AG04450 (cell line): ENCODE measurements at regions not wholly inside any gene's neighbourhood (a gene's known extent, or its start where the extent isn't known, plus 50 kb on each side); places are given as distances from the start of the nearest gene placed in this dataset.

ENCODE experiments used
- CTCF ChIA-PET: fragments of 300-600, 350-600 bp; formaldehyde crosslinking; extraction: SDS; loops from one replicate; lab custom pipeline; 2022; ENCODE audit warnings: antibody characterized with exemption, inconsistent platforms; lab: Charles Lee
- POLR2A ChIA-PET: fragments of 350-600 bp; formaldehyde crosslinking; extraction: SDS; loops from one replicate; lab custom pipeline; 2021; ENCODE audit warnings: antibody characterized with exemption, inconsistent platforms; lab: Yijun Ruan, JAX
- DNase-seq: peaks from one replicate; pipeline ENCODE4 v3.0.0-alpha.2; 2011; ENCODE audit warnings: low read depth, low spot score
- H3K27ac ChIP-seq: one replicate; pipeline ENCODE4 v1.5.1; 2012; ENCODE audit warnings: low read depth, low read length, control low read depth
- H3K27me3 ChIP-seq: one replicate; pipeline ENCODE4 v1.6.0; 2012; ENCODE audit warnings: low read length; ENCODE audit not compliant: control insufficient read depth, insufficient read depth
- H3K4me3 ChIP-seq: 2 replicates; pipeline ENCODE4 v1.5.1; 2011; ENCODE audit warnings: mild to moderate bottlenecking, low read depth, low read length, control low read depth
- H3K9me3 ChIP-seq: 2 replicates; pipeline ENCODE4 v1.5.1; 2012; ENCODE audit warnings: low read length; ENCODE audit not compliant: control insufficient read depth, insufficient read depth
- TF ChIP-seq, protein P1 (sequence below): IDR thresholded peaks from 2 replicates; pipeline ENCODE4 v1.5.1; 2011; ENCODE audit warnings: low read depth, low read length, control low read depth, inconsistent platforms

DNA sequence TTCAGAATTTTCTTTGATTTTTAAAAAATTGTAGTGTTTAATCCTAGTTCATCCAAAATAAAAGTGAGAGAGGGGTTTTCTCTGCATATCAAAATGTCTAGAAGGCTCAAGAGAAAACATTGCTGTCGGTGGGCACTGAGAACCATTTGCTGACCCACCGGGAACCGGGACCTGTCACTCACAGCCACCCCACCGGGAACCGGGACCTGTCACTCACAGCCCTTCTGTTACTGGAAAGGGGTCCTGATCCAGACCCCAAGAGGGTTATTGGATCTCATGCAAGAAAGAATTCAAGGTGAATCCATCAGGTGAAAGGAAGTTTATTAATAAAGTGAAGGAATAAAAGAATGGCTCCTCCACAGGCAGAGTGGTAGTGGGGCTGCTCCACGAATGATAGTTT lies 106.0 kb upstream of the SFSWAP start:
- no peak for DNase-seq
- Histone ChIP-seq H3K27me3 (no peaks in the 10 kb centered on the region), H3K4me3 (no peak overlapping the region), H3K9me3 (no peaks in the 10 kb centered on the region; the same call in 1 of the 2 replicates), H3K27ac (no peak overlapping the region)
- TF ChIP-seq, protein P1, sequence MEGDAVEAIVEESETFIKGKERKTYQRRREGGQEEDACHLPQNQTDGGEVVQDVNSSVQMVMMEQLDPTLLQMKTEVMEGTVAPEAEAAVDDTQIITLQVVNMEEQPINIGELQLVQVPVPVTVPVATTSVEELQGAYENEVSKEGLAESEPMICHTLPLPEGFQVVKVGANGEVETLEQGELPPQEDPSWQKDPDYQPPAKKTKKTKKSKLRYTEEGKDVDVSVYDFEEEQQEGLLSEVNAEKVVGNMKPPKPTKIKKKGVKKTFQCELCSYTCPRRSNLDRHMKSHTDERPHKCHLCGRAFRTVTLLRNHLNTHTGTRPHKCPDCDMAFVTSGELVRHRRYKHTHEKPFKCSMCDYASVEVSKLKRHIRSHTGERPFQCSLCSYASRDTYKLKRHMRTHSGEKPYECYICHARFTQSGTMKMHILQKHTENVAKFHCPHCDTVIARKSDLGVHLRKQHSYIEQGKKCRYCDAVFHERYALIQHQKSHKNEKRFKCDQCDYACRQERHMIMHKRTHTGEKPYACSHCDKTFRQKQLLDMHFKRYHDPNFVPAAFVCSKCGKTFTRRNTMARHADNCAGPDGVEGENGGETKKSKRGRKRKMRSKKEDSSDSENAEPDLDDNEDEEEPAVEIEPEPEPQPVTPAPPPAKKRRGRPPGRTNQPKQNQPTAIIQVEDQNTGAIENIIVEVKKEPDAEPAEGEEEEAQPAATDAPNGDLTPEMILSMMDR = no peak
- CTCF ChIA-PET = no interaction called here
- POLR2A ChIA-PET = no interaction called here

DNA sequence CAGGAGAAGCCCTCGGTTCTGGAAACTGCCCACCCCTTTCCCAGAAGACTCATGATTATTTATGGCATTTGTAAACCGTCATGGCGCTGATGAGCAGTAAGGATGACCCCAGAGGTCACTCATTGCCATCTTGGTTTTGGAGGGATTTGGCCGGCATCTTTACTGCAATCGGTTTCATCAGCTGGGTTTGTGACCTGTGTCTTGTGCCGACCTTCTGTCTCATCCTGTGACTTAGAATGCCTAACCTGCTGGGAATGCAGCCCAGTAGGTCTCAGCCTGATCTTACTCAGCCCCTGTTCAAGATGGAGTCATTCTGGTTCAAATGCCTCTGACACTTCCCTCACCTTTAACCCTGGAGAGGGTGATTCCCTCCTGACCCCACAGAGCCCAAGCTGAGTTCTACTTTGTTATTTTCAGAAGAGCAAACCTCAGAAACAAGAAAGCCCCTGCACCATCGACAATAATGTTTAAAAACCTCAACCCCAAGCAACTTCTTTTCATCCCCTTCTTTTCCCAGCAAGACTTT lies 105.5 kb upstream of the SFSWAP start:
- no peak overlapping the region for H3K27ac ChIP-seq
- ChIA-PET CTCF (no interaction called here), POLR2A (no interaction called here)
- TF ChIP-seq, protein P1 = no peak
- H3K4me3 ChIP-seq = no peak overlapping the region
- no peak for DNase-seq
- no peaks in the 10 kb centered on the region for H3K27me3 ChIP-seq
- no peaks in the 10 kb centered on the region; the same call in 1 of the 2 replicates for H3K9me3 ChIP-seq

DNA sequence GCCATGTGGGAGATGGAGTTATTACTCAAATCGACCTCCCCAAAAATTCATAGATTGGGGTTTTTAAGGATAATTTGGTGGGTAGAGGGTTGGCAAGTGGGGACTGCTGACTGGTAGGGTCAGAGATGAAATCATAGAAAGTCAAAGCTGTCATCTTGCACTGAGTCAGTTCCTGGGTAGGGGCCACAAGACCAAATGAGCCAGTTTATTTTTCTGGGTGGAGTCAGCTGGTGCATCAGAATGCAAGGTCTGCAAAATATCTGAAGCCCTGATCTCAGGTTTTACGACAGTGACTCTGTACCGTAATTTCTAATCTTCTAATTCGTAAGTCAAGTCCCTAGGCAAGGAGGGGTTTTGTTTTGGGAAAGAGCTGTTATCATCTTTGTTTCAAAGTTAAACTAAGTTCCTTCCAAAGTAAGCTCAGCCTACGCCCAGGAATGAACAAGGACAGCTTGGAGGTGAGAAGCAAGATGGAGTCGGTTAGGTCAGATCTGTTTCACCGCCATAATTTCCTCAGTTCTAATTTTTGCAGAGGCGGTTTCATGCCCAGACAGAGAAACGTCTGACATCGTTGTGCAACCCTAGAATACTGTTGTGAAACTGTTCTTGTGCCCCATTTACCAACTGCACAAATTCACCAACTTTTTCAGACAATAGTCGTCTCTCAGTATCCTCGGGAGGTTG lies 104.5 kb upstream of the SFSWAP start:
- CTCF ChIA-PET = no interaction called here
- TF ChIP-seq, protein P1 = no peak

DNA sequence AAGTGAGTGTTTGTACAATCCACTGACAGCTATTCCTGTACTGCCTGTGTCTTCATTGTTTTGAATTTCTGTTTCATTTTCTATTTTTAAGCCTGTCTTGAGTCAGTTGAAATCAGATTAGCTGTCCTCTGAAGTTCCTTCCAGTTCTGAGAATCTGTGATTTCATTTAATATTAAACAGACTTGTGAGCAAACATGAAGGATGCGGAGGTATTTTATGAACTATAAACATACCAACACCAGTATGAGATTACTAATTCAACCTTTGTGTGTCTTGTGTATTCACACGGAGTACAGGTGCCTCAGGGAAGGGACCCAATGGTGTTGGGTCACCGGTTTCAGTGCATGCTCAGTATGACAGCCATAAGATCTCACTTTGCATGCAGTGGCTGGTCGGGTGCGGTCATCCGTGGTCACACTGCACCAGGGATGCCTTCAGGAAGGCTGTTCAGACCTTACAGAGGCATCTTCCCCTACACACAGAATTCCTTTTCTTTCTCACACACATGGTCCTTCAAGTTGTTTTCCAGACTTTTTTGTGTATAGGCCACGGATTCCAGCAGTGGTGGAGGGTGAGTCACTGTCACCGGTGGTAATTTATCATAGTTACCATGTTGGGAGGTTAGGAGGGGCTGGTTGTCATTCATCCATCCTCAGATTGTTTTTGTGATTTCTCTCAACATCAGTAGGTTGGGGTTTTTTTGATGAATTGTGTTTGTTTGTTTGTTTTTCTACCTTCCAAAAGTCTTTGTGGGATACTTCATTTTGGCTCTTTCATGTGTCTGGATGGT lies 103.0 kb upstream of the SFSWAP start:
- Histone ChIP-seq H3K9me3 (peaks cover 10% of the 10 kb centered on the region; the same call in 1 of the 2 replicates), H3K4me3 (no peak overlapping the region), H3K27me3 (no peaks in the 10 kb centered on the region), H3K27ac (no peak overlapping the region)
- ChIA-PET CTCF (no interaction called here), POLR2A (no interaction called here)
- TF ChIP-seq, protein P1 = no peak
- DNase-seq = no peak

More for the DNA sequence above, 104.5 kb upstream of the SFSWAP start:
- POLR2A ChIA-PET = no interaction called here
- no peaks in the 10 kb centered on the region for H3K27me3 ChIP-seq
- no peak for DNase-seq
- H3K9me3 ChIP-seq = no peaks in the 10 kb centered on the region; the same call in 1 of the 2 replicates
- H3K27ac ChIP-seq = no peak overlapping the region
- no peak overlapping the region for H3K4me3 ChIP-seq
